RWPE2 (cell line): ENCODE measurements at regions not wholly inside any gene's neighbourhood (a gene's known extent, or its start where the extent isn't known, plus 50 kb on each side); places are given as distances from the start of the nearest gene placed in this dataset.

ENCODE experiments used
- ATAC-seq: fragments of 200-7000 bp; cut with Tn5 transposase; 3 replicates; pipeline ENCODE4 v1.9.1; 2021; ENCODE audit warnings: low read depth
- DNase-seq: peaks from one replicate; pipeline ENCODE4 v3.0.0-alpha.2; 2020; ENCODE audit warnings: low spot score
- H3K27ac ChIP-seq: fragments of 450-650 bp; 2 replicates; pipeline ENCODE4 v1.5.1; 2017; ENCODE audit warnings: mild to moderate bottlenecking; ENCODE audit not compliant: poor library complexity, severe bottlenecking
- H3K27me3 ChIP-seq: fragments of 250-450 bp; sonication (Bioruptor Pico); 2 replicates; pipeline ENCODE4 v1.5.1; 2021; ENCODE audit warnings: mild to moderate bottlenecking, moderate library complexity; ENCODE audit not compliant: insufficient read depth, poor library complexity, severe bottlenecking
- H3K36me3 ChIP-seq: fragments of 250-450 bp; sonication (Bioruptor Pico); 2 replicates; pipeline ENCODE4 v1.5.1; 2020; ENCODE audit warnings: low read depth, mild to moderate bottlenecking, moderate library complexity
- H3K4me1 ChIP-seq: fragments of 250-450 bp; sonication (Bioruptor Pico); 2 replicates; pipeline ENCODE4 v1.5.1; 2021; ENCODE audit warnings: mild to moderate bottlenecking, moderate library complexity; ENCODE audit not compliant: insufficient read depth, poor library complexity, severe bottlenecking
- H3K4me3 ChIP-seq: fragments of 250-450 bp; sonication (Bioruptor Pico); 2 replicates; pipeline ENCODE4 v1.5.1; 2021; ENCODE audit warnings: mild to moderate bottlenecking, moderate library complexity; ENCODE audit not compliant: severe bottlenecking
- H3K9me3 ChIP-seq: fragments of 250-450 bp; sonication (Bioruptor Pico); 2 replicates; pipeline ENCODE4 v1.5.1; 2021; ENCODE audit warnings: mild to moderate bottlenecking, moderate library complexity; ENCODE audit not compliant: severe bottlenecking
- TF ChIP-seq, protein P1 (sequence below): fragments of 450-650 bp; IDR thresholded peaks from one replicate; pipeline ENCODE4 v1.5.1; 2017; ENCODE audit warnings: mild to moderate bottlenecking, moderate library complexity; ENCODE audit not compliant: poor library complexity, severe bottlenecking

- no peak for ATAC-seq
- H3K4me3 ChIP-seq, result no peak overlapping the region
- H3K4me1 ChIP-seq, result no peaks in the 10 kb centered on the region
- H3K27me3 ChIP-seq, result no peaks in the 10 kb centered on the region
- no peaks in the 10 kb centered on the region for H3K36me3 ChIP-seq
- H3K27ac ChIP-seq, result no peak overlapping the region
- TF ChIP-seq, protein P1, sequence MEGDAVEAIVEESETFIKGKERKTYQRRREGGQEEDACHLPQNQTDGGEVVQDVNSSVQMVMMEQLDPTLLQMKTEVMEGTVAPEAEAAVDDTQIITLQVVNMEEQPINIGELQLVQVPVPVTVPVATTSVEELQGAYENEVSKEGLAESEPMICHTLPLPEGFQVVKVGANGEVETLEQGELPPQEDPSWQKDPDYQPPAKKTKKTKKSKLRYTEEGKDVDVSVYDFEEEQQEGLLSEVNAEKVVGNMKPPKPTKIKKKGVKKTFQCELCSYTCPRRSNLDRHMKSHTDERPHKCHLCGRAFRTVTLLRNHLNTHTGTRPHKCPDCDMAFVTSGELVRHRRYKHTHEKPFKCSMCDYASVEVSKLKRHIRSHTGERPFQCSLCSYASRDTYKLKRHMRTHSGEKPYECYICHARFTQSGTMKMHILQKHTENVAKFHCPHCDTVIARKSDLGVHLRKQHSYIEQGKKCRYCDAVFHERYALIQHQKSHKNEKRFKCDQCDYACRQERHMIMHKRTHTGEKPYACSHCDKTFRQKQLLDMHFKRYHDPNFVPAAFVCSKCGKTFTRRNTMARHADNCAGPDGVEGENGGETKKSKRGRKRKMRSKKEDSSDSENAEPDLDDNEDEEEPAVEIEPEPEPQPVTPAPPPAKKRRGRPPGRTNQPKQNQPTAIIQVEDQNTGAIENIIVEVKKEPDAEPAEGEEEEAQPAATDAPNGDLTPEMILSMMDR, result no peak
- no peaks in the 10 kb centered on the region for H3K9me3 ChIP-seq
- no peak for DNase-seq
Measured at GRCh38 chr13:55554741-55555140, 1586.0 kb upstream of the PRR20A start.

GRCh38 chr13:55560331-55560730 is 1580.4 kb upstream of the PRR20A start:
- no peak for ATAC-seq
- TF ChIP-seq, protein P1, result no peak
- no peak overlapping the region for H3K4me3 ChIP-seq

DNA sequence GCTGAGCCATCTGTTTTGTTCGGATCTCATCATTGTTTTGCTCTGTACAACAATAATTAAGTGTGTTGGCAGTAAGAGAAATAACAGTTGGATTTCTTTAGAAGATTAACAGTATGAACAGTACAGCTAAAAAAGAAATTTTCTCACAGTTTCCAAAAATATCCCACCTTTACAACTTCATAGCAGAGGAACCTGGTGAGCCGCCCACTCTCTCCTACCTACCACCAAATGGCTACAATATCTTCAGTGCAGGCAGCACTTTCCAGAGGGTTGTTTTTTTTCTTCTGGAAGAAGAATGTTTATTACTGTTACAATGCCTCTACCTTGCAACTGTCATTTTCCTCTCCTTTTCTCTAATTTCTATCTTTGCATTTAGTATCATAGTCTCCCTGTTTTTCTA is 1577.5 kb upstream of the PRR20A start:
- ATAC-seq, result no peak
- H3K27ac ChIP-seq, result no peak overlapping the region
- H3K27me3 ChIP-seq, result no peaks in the 10 kb centered on the region
- no peaks in the 10 kb centered on the region for H3K4me1 ChIP-seq
- no peak overlapping the region for H3K4me3 ChIP-seq
- no peaks in the 10 kb centered on the region for H3K9me3 ChIP-seq
- TF ChIP-seq, protein P1, result no peak
- no peaks in the 10 kb centered on the region for H3K36me3 ChIP-seq
- no peak for DNase-seq

More at GRCh38 chr13:55560331-55560730, 1580.4 kb upstream of the PRR20A start:
- no peaks in the 10 kb centered on the region for H3K9me3 ChIP-seq
- DNase-seq, result no peak
- H3K27me3 ChIP-seq, result no peaks in the 10 kb centered on the region
- H3K4me1 ChIP-seq, result no peaks in the 10 kb centered on the region
- H3K36me3 ChIP-seq, result no peaks in the 10 kb centered on the region
- no peak overlapping the region for H3K27ac ChIP-seq

DNA sequence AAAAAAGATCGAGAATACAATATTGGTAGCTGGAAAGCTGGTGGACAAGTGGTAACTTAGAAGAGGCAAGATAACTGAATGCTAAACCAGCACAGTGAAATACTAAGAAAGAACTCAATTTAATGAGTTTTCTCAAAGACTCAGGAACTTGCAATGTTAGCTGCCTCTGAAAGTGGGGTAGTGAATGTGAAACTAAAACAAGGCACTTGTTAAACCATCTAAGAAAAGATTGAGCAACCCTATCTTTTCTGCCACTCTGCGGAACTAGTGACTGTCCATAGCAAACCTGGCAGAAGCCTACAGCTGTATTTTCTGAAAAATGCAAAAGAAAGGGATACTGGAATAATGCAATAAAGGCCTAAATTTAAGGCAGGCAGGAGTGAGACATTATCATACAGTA is 1574.4 kb upstream of the PRR20A start:
- TF ChIP-seq, protein P1, result no peak
- DNase-seq (no peak), ATAC-seq (no peak)
- no peaks in the 10 kb centered on the region for H3K4me1 ChIP-seq
- no peak overlapping the region for H3K27ac ChIP-seq
- no peaks in the 10 kb centered on the region for H3K36me3 ChIP-seq
- H3K27me3 ChIP-seq, result no peaks in the 10 kb centered on the region
- H3K4me3 ChIP-seq, result no peak overlapping the region
- H3K9me3 ChIP-seq, result no peaks in the 10 kb centered on the region

- DNase-seq, result no peak
- no peaks in the 10 kb centered on the region for H3K4me1 ChIP-seq
- no peak overlapping the region for H3K27ac ChIP-seq
- H3K36me3 ChIP-seq, result no peaks in the 10 kb centered on the region
- H3K9me3 ChIP-seq, result no peaks in the 10 kb centered on the region
- TF ChIP-seq, protein P1, result no peak
- no peak overlapping the region for H3K4me3 ChIP-seq
- H3K27me3 ChIP-seq, result no peaks in the 10 kb centered on the region
- no peak for ATAC-seq
Measured at GRCh38 chr13:55566779-55567178, 1573.9 kb upstream of the PRR20A start.
